H1 (cell line): ENCODE measurements at regions not wholly inside any gene's neighbourhood (a gene's known extent, or its start where the extent isn't known, plus 50 kb on each side); places are given as distances from the start of the nearest gene placed in this dataset.

Experiments used
- CTCF ChIA-PET: fragments of 300-600 bp; sonication (Branson Sonifier 250); formaldehyde crosslinking; loops from one replicate; lab custom pipeline; 2021; ENCODE audit not compliant: partially characterized antibody; lab: Charles Lee
- POLR2A ChIA-PET: fragments of 300-600 bp; sonication (Branson Sonifier 250); formaldehyde crosslinking; loops from one replicate; lab custom pipeline; 2021; ENCODE audit warnings: inconsistent platforms; ENCODE audit not compliant: partially characterized antibody; lab: Charles Lee
- DNase-seq, 2 experiments: peaks; one replicate each; pipeline versions ENCODE4 v3.0.0 to v3.0.0-alpha.2; 2010 to 2022; ENCODE audit warnings: low spot score in 2 of 2, low read depth in 1 of 2, mixed read lengths in 1 of 2
- FAIRE-seq: peaks from 2 replicates; lab custom pipeline; 2011; peaks lifted over from hg19 to GRCh38; lab: Jason Lieb, UNC
- H2AFZ ChIP-seq: 2 replicates; pipeline ENCODE4 v1.8.1; 2012; ENCODE audit warnings: low read length, inconsistent platforms
- H2AK5ac ChIP-seq: 2 replicates; pipeline ENCODE4 v1.6.1; 2013; ENCODE audit warnings: low read depth, low read length
- H2BK120ac ChIP-seq: replicated peaks from 2 replicates; pipeline ENCODE3; 2013; ENCODE audit warnings: low read depth, low read length, inconsistent platforms
- H2BK12ac ChIP-seq: 2 replicates; pipeline ENCODE4 v1.6.1; 2013; ENCODE audit warnings: low read depth, low read length
- H2BK15ac ChIP-seq: 2 replicates; pipeline ENCODE4 v1.6.1; 2013; ENCODE audit warnings: low read length
- H2BK20ac ChIP-seq: 2 replicates; pipeline ENCODE4 v1.6.1; 2013; ENCODE audit warnings: low read length
- H2BK5ac ChIP-seq: 2 replicates; pipeline ENCODE4 v1.6.1; 2013; ENCODE audit warnings: low read depth, low read length
- H3K14ac ChIP-seq: 2 replicates; pipeline ENCODE4 v1.6.1; 2013; ENCODE audit warnings: inconsistent platforms; ENCODE audit not compliant: insufficient read length
- H3K18ac ChIP-seq: 2 replicates; pipeline ENCODE4 v1.6.1; 2013; ENCODE audit warnings: low read length; ENCODE audit errors: extremely low read depth
- H3K23ac ChIP-seq: 2 replicates; pipeline ENCODE4 v1.6.1; 2013; ENCODE audit warnings: inconsistent platforms; ENCODE audit not compliant: insufficient read length
- H3K23me2 ChIP-seq: 2 replicates; pipeline ENCODE4 v1.6.1; 2013; ENCODE audit warnings: low read depth, low read length
- H3K27ac ChIP-seq: 2 replicates; pipeline ENCODE4 v1.6.1; 2011; ENCODE audit warnings: low read depth, low read length, inconsistent platforms
- H3K27me3 ChIP-seq, 4 experiments: replicated peaks in 1 of 4; 1 replicate in 1 of 4; 2 replicates in 3 of 4; pipeline versions ENCODE4 v1.6.1 to v1.8.1; 2011 to 2013; ENCODE audit warnings: low read length in 3 of 4, mild to moderate bottlenecking in 3 of 4, inconsistent platforms in 2 of 4, mixed read lengths in 2 of 4, moderate library complexity in 1 of 4; ENCODE audit not compliant: control insufficient read depth in 3 of 4, insufficient read depth in 3 of 4; ENCODE audit errors: extremely low read depth in 1 of 4
- H3K36me3 ChIP-seq, 4 experiments: 2 replicates each; pipeline versions ENCODE4 v1.6.1 to v1.8.1; 2011 to 2013; ENCODE audit warnings: mild to moderate bottlenecking in 4 of 4, low read length in 3 of 4, moderate library complexity in 2 of 4, control low read depth in 1 of 4, inconsistent platforms in 1 of 4; ENCODE audit not compliant: insufficient read depth in 4 of 4, control insufficient read depth in 2 of 4
- H3K4ac ChIP-seq: replicated peaks from 2 replicates; pipeline ENCODE3; 2013; ENCODE audit warnings: low read length, low read depth, mixed read lengths, inconsistent platforms; ENCODE audit not compliant: insufficient read length
- H3K4me1 ChIP-seq, 4 experiments: replicated peaks in 1 of 4; 1 replicate in 1 of 4; 2 replicates in 3 of 4; pipeline versions ENCODE4 v1.6.1 to v1.8.1; 2011 to 2013; ENCODE audit warnings: low read length in 3 of 4, inconsistent platforms in 2 of 4, mixed read lengths in 1 of 4; ENCODE audit not compliant: insufficient read depth in 4 of 4, control insufficient read depth in 3 of 4
- H3K4me2 ChIP-seq, 2 experiments: 2 replicates each; pipeline versions ENCODE4 v1.6.1 to v1.8.1; 2011 to 2013; ENCODE audit warnings: low read depth in 2 of 2, low read length in 2 of 2, control low read depth in 1 of 2, inconsistent platforms in 1 of 2, mild to moderate bottlenecking in 1 of 2; ENCODE audit not compliant: insufficient read depth in 1 of 2
- H3K4me3 ChIP-seq, 4 experiments: fragments of 200-600, 300-600 bp in 1 of 4; sonication (generic), shearing (Covaris generic), sonication (Bioruptor Twin) in 1 of 4; 2 replicates each; pipeline versions ENCODE4 v1.5.1 to v1.8.1; 2011 to 2016; ENCODE audit warnings: low read length in 4 of 4, low read depth in 3 of 4, control low read depth in 2 of 4, inconsistent platforms in 2 of 4, mild to moderate bottlenecking in 2 of 4, mixed read lengths in 1 of 4, moderate library complexity in 1 of 4; ENCODE audit not compliant: insufficient read depth in 2 of 4; ENCODE audit errors: extremely low read depth in 1 of 4
- H3K56ac ChIP-seq: replicated peaks from 2 replicates; pipeline ENCODE3; 2013; ENCODE audit warnings: low read depth, mild to moderate bottlenecking, mixed read lengths, low read length, inconsistent platforms; ENCODE audit not compliant: insufficient read length
- H3K79me1 ChIP-seq: 2 replicates; pipeline ENCODE4 v1.6.1; 2013; ENCODE audit warnings: low read depth, low read length, control low read depth
- H3K79me2 ChIP-seq, 2 experiments: 2 replicates each; pipeline versions ENCODE4 v1.6.1 to v1.8.1; 2012 to 2013; ENCODE audit warnings: low read length in 2 of 2, mild to moderate bottlenecking in 2 of 2, inconsistent platforms in 1 of 2; ENCODE audit not compliant: insufficient read depth in 2 of 2, control insufficient read depth in 1 of 2
- H3K9ac ChIP-seq, 4 experiments: replicated peaks in 1 of 4; 1 replicate in 1 of 4; 2 replicates in 3 of 4; pipeline versions ENCODE4 v1.6.1 to v1.8.1; 2011 to 2013; ENCODE audit warnings: low read depth in 3 of 4, low read length in 3 of 4, control low read depth in 2 of 4, mild to moderate bottlenecking in 2 of 4, moderate library complexity in 2 of 4, inconsistent platforms in 1 of 4; ENCODE audit errors: extremely low read depth in 1 of 4
- H3K9me3 ChIP-seq, 2 experiments: 2 replicates each; pipeline versions ENCODE4 v1.6.1 to v1.8.1; 2012 to 2013; ENCODE audit warnings: mild to moderate bottlenecking in 2 of 2, moderate library complexity in 2 of 2, control low read depth in 1 of 2, inconsistent platforms in 1 of 2, low read depth in 1 of 2, low read length in 1 of 2, mixed read lengths in 1 of 2; ENCODE audit not compliant: insufficient read depth in 2 of 2
- H4K20me1 ChIP-seq, 2 experiments: replicated peaks in 1 of 2; 2 replicates each; pipeline versions ENCODE3 to v1.8.1; 2011 to 2013; ENCODE audit warnings: inconsistent platforms in 2 of 2, low read length in 2 of 2, mild to moderate bottlenecking in 1 of 2; ENCODE audit not compliant: insufficient read depth in 2 of 2, control insufficient read depth in 1 of 2
- H4K5ac ChIP-seq: 2 replicates; pipeline ENCODE4 v1.6.1; 2013; ENCODE audit warnings: low read length, low read depth, mixed read lengths, inconsistent platforms; ENCODE audit not compliant: insufficient read length
- H4K8ac ChIP-seq: 2 replicates; pipeline ENCODE4 v1.8.0; 2013; ENCODE audit warnings: mild to moderate bottlenecking, moderate library complexity, low read length, inconsistent platforms; ENCODE audit not compliant: insufficient read depth; ENCODE audit errors: extremely low read depth
- H4K91ac ChIP-seq: replicated peaks from 2 replicates; pipeline ENCODE3; 2013; ENCODE audit warnings: low read length, mixed read lengths, inconsistent platforms; ENCODE audit not compliant: insufficient read length
- ATF3 ChIP-seq: IDR thresholded peaks from 2 replicates; pipeline ENCODE4 v1.6.1; 2011; ENCODE audit warnings: low read depth, mild to moderate bottlenecking, low read length; ENCODE audit not compliant: insufficient read depth
- BACH1 ChIP-seq: IDR thresholded peaks from 2 replicates; pipeline ENCODE4 v1.6.1; 2012; ENCODE audit warnings: low read length, improper control_type of control experiment
- BRCA1 ChIP-seq: IDR thresholded peaks from 2 replicates; pipeline ENCODE4 v1.6.1; 2012; ENCODE audit warnings: low read depth, low read length, improper control_type of control experiment
- CREB1 ChIP-seq: IDR thresholded peaks from 2 replicates; pipeline ENCODE4 v1.6.1; 2012; ENCODE audit warnings: inconsistent platforms
- EZH2 ChIP-seq: fragments of 200-600 bp; sonication (generic); IDR thresholded peaks from 2 replicates; pipeline ENCODE4 v1.7.1; 2012; ENCODE audit warnings: low read depth, mild to moderate bottlenecking, moderate library complexity, low read length, inconsistent platforms; ENCODE audit not compliant: severe bottlenecking
- HDAC2 ChIP-seq, 2 experiments: fragments of 300-600 bp in 1 of 2; sonication (generic) in 1 of 2; IDR thresholded peaks; 2 replicates each; pipeline ENCODE4 v1.6.1; 2011 to 2012; ENCODE audit warnings: low read depth in 2 of 2, low read length in 2 of 2, mild to moderate bottlenecking in 2 of 2, moderate library complexity in 2 of 2, borderline replicate concordance in 1 of 2, inconsistent platforms in 1 of 2
- KDM1A ChIP-seq: fragments of 200-600, 300-600 bp; sonication (generic); IDR thresholded peaks from 2 replicates; pipeline ENCODE4 v1.7.1; 2016; ENCODE audit warnings: mild to moderate bottlenecking, low read length, borderline replicate concordance
- PHF8 ChIP-seq: fragments of 200-600 bp; sonication (generic); conservative IDR thresholded peaks from 2 replicates; pipeline ENCODE4 v1.7.1; 2012; ENCODE audit warnings: low read depth, mild to moderate bottlenecking, inconsistent platforms, low read length, moderate library complexity
- POU5F1 ChIP-seq: IDR thresholded peaks from 2 replicates; pipeline ENCODE4 v1.6.1; 2011; ENCODE audit warnings: low read depth, mild to moderate bottlenecking, low read length, moderate library complexity
- RBBP5 ChIP-seq: IDR thresholded peaks from 2 replicates; pipeline ENCODE4 v1.7.1; 2012; ENCODE audit warnings: low read depth, mild to moderate bottlenecking, inconsistent platforms, low read length, moderate library complexity, borderline replicate concordance
- RFX5 ChIP-seq: IDR thresholded peaks from 2 replicates; pipeline ENCODE4 v1.6.1; 2011; ENCODE audit warnings: low read depth, low read length, improper control_type of control experiment, borderline replicate concordance
- RXRA ChIP-seq: IDR thresholded peaks from 2 replicates; pipeline ENCODE4 v1.6.1; 2011; ENCODE audit warnings: low read depth, mild to moderate bottlenecking, low read length, moderate library complexity; ENCODE audit not compliant: insufficient read depth
- SIN3A ChIP-seq, 2 experiments: IDR thresholded peaks in 1 of 2; conservative IDR thresholded peaks in 1 of 2; 2 replicates each; pipeline ENCODE4 v1.6.1; 2011 to 2012; ENCODE audit warnings: low read length in 2 of 2, improper control_type of control experiment in 1 of 2, low read depth in 1 of 2, mild to moderate bottlenecking in 1 of 2
- SP4 ChIP-seq: IDR thresholded peaks from 2 replicates; pipeline ENCODE4 v1.6.1; 2012; ENCODE audit warnings: low read length, inconsistent platforms
- TEAD4 ChIP-seq: IDR thresholded peaks from 2 replicates; pipeline ENCODE4 v1.6.1; 2012; ENCODE audit warnings: low read depth, low read length, inconsistent platforms, mixed read lengths
- WGBS, 2 experiments: shearing (Covaris generic) in 1 of 2; methylation state at CpG; one replicate each; pipeline versions ENCODE4 v1.1.6 to v1.1.7; 2013 to 2015; ENCODE audit warnings: low lambda C conversion rate in 2 of 2, mixed read lengths in 2 of 2, inconsistent platforms in 1 of 2, low coverage in 1 of 2, missing lambda C conversion rate in 1 of 2; ENCODE audit not compliant: insufficient replicate concordance in 2 of 2, insufficient coverage in 1 of 2, insufficient read length in 1 of 2; ENCODE audit errors: extremely low coverage in 1 of 2, missing lambda C conversion rate in 1 of 2; 5-methylcytosine and 5-hydroxymethylcytosine counted together

GRCh38 chr2:129205766-129206165 is 773.7 kb upstream of the RAB6C start:
- H3K18ac ChIP-seq = no peak overlapping the region
- ChIA-PET POLR2A (no interaction called here), CTCF (interaction anchor here (0.9 to 1.7 kb wide), 4 partner anchors 9 to 450 kb away, joined by 3 to 4 read pairs (median 4); no protein-coding TSS in a partner anchor)
- no peak overlapping the region for H3K23ac ChIP-seq
- H2AK5ac ChIP-seq = no peak overlapping the region
- no peaks in the 10 kb centered on the region for H3K9me3 ChIP-seq
- H3K79me2 ChIP-seq = no peaks in the 10 kb centered on the region
- H3K4me3 ChIP-seq = no peak overlapping the region
- no peak overlapping the region for H3K4ac ChIP-seq
- DNase-seq (no peak), FAIRE-seq (no peak)
- no peak overlapping the region for H4K91ac ChIP-seq
- H4K20me1 ChIP-seq = no peaks in the 10 kb centered on the region
- no peak overlapping the region for H3K56ac ChIP-seq
- H4K5ac ChIP-seq = no peak overlapping the region
- WGBS, 2 experiments = 92% methylated on average over 5 of the region's 5 CpGs; no CpG with 5 or more reads in 1 of the 2 experiments
- no peaks in the 10 kb centered on the region for H3K23me2 ChIP-seq
- no peaks in the 10 kb centered on the region for H3K27me3 ChIP-seq
- no peaks in the 10 kb centered on the region for H3K4me1 ChIP-seq
- no peak overlapping the region for H3K9ac ChIP-seq
- no peak overlapping the region for H3K4me2 ChIP-seq
- H3K27ac ChIP-seq = no peak overlapping the region
- no peak overlapping the region for H2BK15ac ChIP-seq
- no peak overlapping the region for H2BK20ac ChIP-seq
- H4K8ac ChIP-seq = no peak overlapping the region
- no peak overlapping the region for H3K14ac ChIP-seq
- H2BK12ac ChIP-seq = no peak overlapping the region
- no peak overlapping the region for H2BK120ac ChIP-seq
- H2BK5ac ChIP-seq = no peak overlapping the region
- H3K79me1 ChIP-seq = no peaks in the 10 kb centered on the region
- H2AFZ ChIP-seq = no peak overlapping the region
- no peaks in the 10 kb centered on the region for H3K36me3 ChIP-seq
- TF ChIP-seq POU5F1 (no peak), BACH1 (no peak), KDM1A (no peak), RXRA (no peak), RFX5 (no peak), EZH2 (no peak), ATF3 (no peak), SP4 (no peak), HDAC2 (IDR thresholded peaks at IDR 0.05; ENCODE audit: borderline replicate concordance in 1 of 2, low read depth in 2 of 2, low read length in 2 of 2) (no peak), TEAD4 (no peak), CREB1 (no peak), PHF8 (no peak), RBBP5 (no peak), SIN3A (conservative IDR thresholded peaks at IDR 0.05 in 1 of 2, IDR thresholded peaks at IDR 0.05 in 1 of 2; ENCODE audit: low read depth in 1 of 2, low read length in 2 of 2) (no peak), BRCA1 (no peak)
